Ovary (tissue), 7 donors: ENCODE measurements at regions not wholly inside any gene's neighbourhood (a gene's known extent, or its start where the extent isn't known, plus 50 kb on each side); places are given as distances from the start of the nearest gene placed in this dataset.

Experiments
- DNase-seq, 5 donors: peaks; one replicate each; pipeline ENCODE4 v3.0.0-alpha.2; 2019 to 2020
- H3K27ac ChIP-seq, 2 donors: fragments of 200-600 bp; one replicate each; pipeline versions ENCODE4 v1.5.1 to v1.8.0; 2019 to 2022
- H3K27me3 ChIP-seq: fragments of 200-600 bp; one replicate; pipeline ENCODE4 v1.8.0; 2022
- H3K36me3 ChIP-seq: fragments of 200-600 bp; sonication (generic); one replicate; pipeline ENCODE4 v1.5.1; 2019
- H3K4me1 ChIP-seq: one replicate; pipeline ENCODE4 v1.8.1; 2013; ENCODE audit warnings: mild to moderate bottlenecking, moderate library complexity; ENCODE audit not compliant: insufficient read depth
- H3K4me3 ChIP-seq: fragments of 200-600 bp; sonication (generic); one replicate; pipeline ENCODE4 v1.5.1; 2017
- H3K9me3 ChIP-seq, 2 donors: fragments of 200-600 bp in 1 of 2; sonication (generic) in 1 of 2; one replicate each; pipeline versions ENCODE4 v1.5.1 to v1.8.1; 2013 to 2019; ENCODE audit warnings: mild to moderate bottlenecking in 1 of 2, moderate library complexity in 1 of 2
- EP300 ChIP-seq: sonication (generic); formaldehyde crosslinking; IDR thresholded peaks from one replicate; pipeline ENCODE4 v1.6.1; 2017; ENCODE audit warnings: antibody characterized with exemption
- POLR2A ChIP-seq: fragments of 450-650 bp; IDR thresholded peaks from one replicate; pipeline ENCODE4 v1.6.1; 2017; ENCODE audit warnings: antibody characterized with exemption, mild to moderate bottlenecking, moderate library complexity
- WGBS, 3 donors: extraction: QIAGEN DNeasy Blood & Tissue Kit in 1 of 3; methylation state at CpG; one replicate each; pipeline versions ENCODE4 v1.1.5 to v1.1.7; 2013 to 2017; 5-methylcytosine and 5-hydroxymethylcytosine counted together
- intact Hi-C, 4 donors: fragments of 100-400 bp; cut with DNase I; formaldehyde crosslinking; loops; one replicate each; pipeline versions ENCODE4 v1.11.0 to v1.15.1; 2022 to 2023
- TF ChIP-seq, protein P1 (sequence below), 3 donors: fragments of 450-650 bp in 2 of 3; fragments of 200-600 bp in 1 of 3; IDR thresholded peaks; one replicate each; pipeline versions ENCODE4 v1.5.1 to v1.8.0; 2016 to 2022; ENCODE audit warnings: antibody characterized with exemption in 3 of 3, mild to moderate bottlenecking in 1 of 3
- donor health status: DM: no; HTN: no; CAD: no; lungs with moderate emphysema.
- donor health status: DM: no; HTN: no; CAD: no.
- donor health status: Bipolar disorder and iron deficiency.
- donor health status: DM: no; HTN: no; CAD: no.
- donor health status: DM: yes; HTN: yes; CAD: no.

DNA sequence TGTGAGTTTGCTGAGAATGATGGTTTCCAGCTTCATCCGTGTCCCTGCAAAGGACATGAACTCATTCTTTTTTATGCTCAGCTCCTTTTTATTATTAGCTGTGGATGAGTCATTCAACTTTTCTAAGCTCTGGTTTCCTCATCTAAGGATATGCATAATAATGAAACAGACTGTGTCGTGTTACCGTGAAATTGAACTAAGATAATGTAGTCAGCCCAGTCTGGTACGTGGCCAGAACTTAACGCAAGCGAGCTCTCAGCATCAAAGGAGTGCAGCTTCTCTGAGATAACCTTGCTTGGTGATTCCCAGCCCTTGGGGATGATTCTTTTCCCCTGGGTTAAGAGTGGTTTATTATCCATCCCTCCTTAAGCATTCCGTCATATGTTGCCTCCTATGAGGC, 454.3 kb upstream of the EEF2KMT start:
- no peak for TF ChIP-seq EP300
- TF ChIP-seq, protein P1, sequence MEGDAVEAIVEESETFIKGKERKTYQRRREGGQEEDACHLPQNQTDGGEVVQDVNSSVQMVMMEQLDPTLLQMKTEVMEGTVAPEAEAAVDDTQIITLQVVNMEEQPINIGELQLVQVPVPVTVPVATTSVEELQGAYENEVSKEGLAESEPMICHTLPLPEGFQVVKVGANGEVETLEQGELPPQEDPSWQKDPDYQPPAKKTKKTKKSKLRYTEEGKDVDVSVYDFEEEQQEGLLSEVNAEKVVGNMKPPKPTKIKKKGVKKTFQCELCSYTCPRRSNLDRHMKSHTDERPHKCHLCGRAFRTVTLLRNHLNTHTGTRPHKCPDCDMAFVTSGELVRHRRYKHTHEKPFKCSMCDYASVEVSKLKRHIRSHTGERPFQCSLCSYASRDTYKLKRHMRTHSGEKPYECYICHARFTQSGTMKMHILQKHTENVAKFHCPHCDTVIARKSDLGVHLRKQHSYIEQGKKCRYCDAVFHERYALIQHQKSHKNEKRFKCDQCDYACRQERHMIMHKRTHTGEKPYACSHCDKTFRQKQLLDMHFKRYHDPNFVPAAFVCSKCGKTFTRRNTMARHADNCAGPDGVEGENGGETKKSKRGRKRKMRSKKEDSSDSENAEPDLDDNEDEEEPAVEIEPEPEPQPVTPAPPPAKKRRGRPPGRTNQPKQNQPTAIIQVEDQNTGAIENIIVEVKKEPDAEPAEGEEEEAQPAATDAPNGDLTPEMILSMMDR (IDR thresholded peaks at IDR 0.05): no peak
- no peak for TF ChIP-seq POLR2A
- intact Hi-C loops: no loop called here
- Histone ChIP-seq H3K9me3 (no peaks in the 10 kb centered on the region), H3K27me3 (no peaks in the 10 kb centered on the region), H3K36me3 (no peaks in the 10 kb centered on the region), H3K4me1 (no peaks in the 10 kb centered on the region), H3K4me3 (no peak overlapping the region), H3K27ac (no peak overlapping the region)
- 16 to 27% (median 23%) methylated on average over 7 of the region's 7 CpGs for WGBS, 3 donors
- DNase-seq: no peak

DNA sequence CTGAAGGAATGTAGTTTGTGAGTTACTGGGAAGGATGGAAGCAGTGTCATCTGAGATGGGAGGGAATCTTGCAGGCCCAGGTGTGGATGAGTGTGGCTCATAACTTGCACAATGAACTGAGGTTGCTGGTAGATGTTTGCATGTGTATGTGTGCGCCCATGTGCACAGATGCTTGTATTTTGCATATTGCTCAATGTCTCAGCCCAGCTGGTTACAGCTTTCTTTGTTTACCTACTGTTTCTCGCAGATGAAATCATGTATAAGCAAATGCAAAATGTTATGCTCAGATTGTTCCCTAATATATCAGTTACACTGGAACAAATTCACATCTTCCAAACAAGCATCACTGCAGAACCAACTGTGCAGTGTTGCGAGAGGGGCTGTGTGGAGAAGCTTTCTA, 452.2 kb upstream of the EEF2KMT start:
- TF ChIP-seq EP300 (no peak), POLR2A (no peak)
- TF ChIP-seq, protein P1 (IDR thresholded peaks at IDR 0.05): no peak

DNA sequence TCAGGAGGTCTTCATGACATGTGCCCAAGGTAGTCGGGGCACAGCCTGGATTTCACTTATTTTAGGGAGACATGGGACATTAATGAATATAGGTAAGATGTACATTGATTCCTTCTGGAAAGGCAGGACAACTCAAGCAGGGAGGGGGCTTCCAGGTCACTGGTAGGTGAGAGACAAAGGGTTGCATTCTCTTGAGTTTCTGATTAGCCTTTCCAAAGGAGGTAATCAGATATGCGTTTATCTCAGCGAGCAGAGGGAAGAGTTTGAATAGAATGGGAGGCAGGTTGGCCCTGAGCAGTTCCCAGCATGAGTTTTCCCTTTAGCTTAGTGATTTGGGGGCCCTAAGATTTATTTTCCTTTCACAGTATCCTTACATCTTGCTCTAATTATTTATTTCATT, 443.8 kb upstream of the EEF2KMT start:
- Histone ChIP-seq H3K27ac (no peak overlapping the region), H3K4me3 (no peak overlapping the region), H3K4me1 (no peaks in the 10 kb centered on the region), H3K27me3 (no peaks in the 10 kb centered on the region), H3K36me3 (no peaks in the 10 kb centered on the region), H3K9me3 (no peaks in the 10 kb centered on the region)
- 36 to 49% (median 37%) methylated on average over 3 of the region's 3 CpGs for WGBS, 3 donors
- intact Hi-C loops: no loop called here
- DNase-seq: no peak
- TF ChIP-seq POLR2A: no peak
- no peak for TF ChIP-seq EP300
- TF ChIP-seq, protein P1 (IDR thresholded peaks at IDR 0.05): no peak

More for the DNA sequence above, 452.2 kb upstream of the EEF2KMT start:
- DNase-seq: no peak
- Histone ChIP-seq H3K27me3 (no peaks in the 10 kb centered on the region), H3K36me3 (no peaks in the 10 kb centered on the region), H3K4me3 (no peak overlapping the region), H3K9me3 (no peaks in the 10 kb centered on the region), H3K27ac (no peak overlapping the region), H3K4me1 (no peaks in the 10 kb centered on the region)
- intact Hi-C loops: no loop called here
- WGBS, 3 donors: 65 to 86% (median 84%) methylated on average over 3 of the region's 3 CpGs

DNA sequence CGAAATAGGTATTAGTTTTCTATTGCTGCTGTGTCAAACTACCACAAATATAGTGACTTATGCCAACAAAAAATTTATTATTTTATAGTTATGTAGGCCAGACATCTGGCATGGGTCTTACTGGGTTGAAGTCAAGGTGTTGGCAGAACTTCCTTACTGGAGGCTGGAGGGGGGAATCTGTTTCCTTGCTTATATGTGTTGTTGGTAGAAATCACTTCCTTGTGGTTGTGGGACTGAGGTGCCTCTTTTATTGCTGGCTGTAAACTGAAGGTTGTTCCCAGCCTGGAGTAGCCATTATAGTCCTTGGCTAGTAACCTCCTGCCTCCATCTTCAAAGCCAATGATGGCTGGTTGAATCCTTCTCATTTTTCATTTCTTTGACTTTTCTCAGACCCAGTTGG, 439.8 kb upstream of the EEF2KMT start:
- Histone ChIP-seq H3K36me3 (no peaks in the 10 kb centered on the region), H3K27me3 (no peaks in the 10 kb centered on the region), H3K9me3 (no peaks in the 10 kb centered on the region), H3K4me1 (no peaks in the 10 kb centered on the region), H3K27ac (no peak overlapping the region), H3K4me3 (no peak overlapping the region)
- WGBS, 3 donors: 67 to 78% (median 75%) methylated on average over 1 of the region's 1 CpG
- intact Hi-C loops: no loop called here
- no peak for DNase-seq
- TF ChIP-seq EP300: no peak
- TF ChIP-seq, protein P1 (IDR thresholded peaks at IDR 0.05): no peak
